K562 (cell line): ENCODE measurements at regions not wholly inside any gene's neighbourhood (a gene's known extent, or its start where the extent isn't known, plus 50 kb on each side); places are given as distances from the start of the nearest gene placed in this dataset.

Source experiments
- CBX3 ChIP-seq, 2 experiments: IDR thresholded peaks; 1 replicate in 1 of 2; 2 replicates in 1 of 2; pipeline ENCODE4 v1.6.1; 2012; ENCODE audit warnings: inconsistent platforms in 2 of 2, low read length in 2 of 2, borderline replicate concordance in 1 of 2, control low read depth in 1 of 2
- CTCF ChIP-seq, 3 experiments: IDR thresholded peaks in 2 of 3; conservative IDR thresholded peaks in 1 of 3; 2 replicates each; pipeline ENCODE4 v1.5.1; 2011 to 2012; ENCODE audit warnings: low read length in 3 of 3, mild to moderate bottlenecking in 3 of 3, control low read depth in 2 of 3, improper control_type of control experiment in 1 of 3, inconsistent platforms in 1 of 3, low read depth in 1 of 3, mixed read lengths in 1 of 3, moderate library complexity in 1 of 3; ENCODE audit not compliant: insufficient read depth in 2 of 3
- MAZ ChIP-seq, 2 experiments: fragments of 450-650 bp in 1 of 2; sonication (generic) in 1 of 2; formaldehyde crosslinking; IDR thresholded peaks in 1 of 2; conservative IDR thresholded peaks in 1 of 2; 2 replicates each; pipeline versions ENCODE4 v1.4.0 to v1.5.0; 2020; ENCODE audit warnings: mild to moderate bottlenecking in 1 of 2, missing genetic modification reagents in 1 of 2
- NR2F6 ChIP-seq: fragments of 450-650 bp; formaldehyde crosslinking; IDR thresholded peaks from 2 replicates; pipeline ENCODE4 v1.4.0; 2020; ENCODE audit warnings: mild to moderate bottlenecking
- POLR2AphosphoS2 ChIP-seq: IDR thresholded peaks from 2 replicates; pipeline ENCODE4 v1.6.1; 2012; ENCODE audit warnings: low read length, improper control_type of control experiment
- PRMT5 ChIP-seq: sonication (generic); formaldehyde crosslinking; IDR thresholded peaks from 2 replicates; pipeline ENCODE4 v1.5.0; 2020; ENCODE audit warnings: missing genetic modification reagents
- SP1 ChIP-seq: sonication (generic); formaldehyde crosslinking; IDR thresholded peaks from 2 replicates; pipeline ENCODE4 v1.8.1; 2022; ENCODE audit warnings: mild to moderate bottlenecking, missing genetic modification reagents
- ZBTB26 ChIP-seq: fragments of 450-650 bp; formaldehyde crosslinking; IDR thresholded peaks from 2 replicates; pipeline ENCODE4 v1.4.0; 2022; ENCODE audit warnings: missing genetic modification characterization
- ZFP1 ChIP-seq: fragments of 450-650 bp; formaldehyde crosslinking; IDR thresholded peaks from 2 replicates; pipeline ENCODE4 v1.4.0; 2020; ENCODE audit warnings: mild to moderate bottlenecking, mixed read lengths

- TF ChIP-seq CTCF (IDR thresholded peaks at IDR 0.05 in 2 of 3, conservative IDR thresholded peaks at IDR 0.05 in 1 of 3; ENCODE audit: insufficient read depth in 2 of 3, low read depth in 1 of 3, low read length in 3 of 3) (no peak), ZBTB26 (no peak), MAZ (CRISPR knock-in tag; conservative IDR thresholded peaks at IDR 0.05 in 1 of 2, IDR thresholded peaks at IDR 0.05 in 1 of 2) (no peak), NR2F6 (no peak), CBX3 (IDR thresholded peaks at IDR 0.05; ENCODE audit: borderline replicate concordance in 1 of 2, low read length in 2 of 2) (no peak), POLR2AphosphoS2 (no peak), SP1 (CRISPR knock-in tag) (no peak), ZFP1 (CRISPR knock-in tag) (no peak), PRMT5 (CRISPR knock-in tag) (no peak)
Measured at GRCh38 chr11:130707217-130707616, 209.1 kb downstream of the SNX19 start.
